Left cardiac atrium (tissue), 4 donors: ENCODE measurements at regions not wholly inside any gene's neighbourhood (a gene's known extent, or its start where the extent isn't known, plus 50 kb on each side); places are given as distances from the start of the nearest gene placed in this dataset.

ENCODE experiments used
- ATAC-seq, 2 donors: fragments of 200-7000 bp; cut with Tn5 transposase; one replicate each; pipeline ENCODE4 v1.9.1; 2020; ENCODE audit warnings: mild to moderate bottlenecking in 2 of 2, moderate library complexity in 2 of 2
- DNase-seq: peaks from one replicate; pipeline ENCODE4 v3.0.0-alpha.2; 2020
- intact Hi-C, 2 donors: fragments of 100-400 bp; cut with DNase I; formaldehyde crosslinking; loops; one replicate each; pipeline versions ENCODE4 v1.14.1 to v1.15.1; 2022 to 2023
- donor health status: DM: no; HTN: yes; CAD: no.
- donor health status: DM: no; HTN: yes; CAD: no; lungs with severe emphysema.
- donor health status: DM: yes; HTN: yes; CAD: no.
- donor health status: Dilated cardiomyopathy.

- intact Hi-C loops, result no loop called here
- DNase-seq, result no peak
- peak in 1 of 2 donors; percentile 61 for ATAC-seq
Observed at GRCh38 chr18:41761333-41762018, 193.6 kb upstream of the PIK3C3 start.

DNA sequence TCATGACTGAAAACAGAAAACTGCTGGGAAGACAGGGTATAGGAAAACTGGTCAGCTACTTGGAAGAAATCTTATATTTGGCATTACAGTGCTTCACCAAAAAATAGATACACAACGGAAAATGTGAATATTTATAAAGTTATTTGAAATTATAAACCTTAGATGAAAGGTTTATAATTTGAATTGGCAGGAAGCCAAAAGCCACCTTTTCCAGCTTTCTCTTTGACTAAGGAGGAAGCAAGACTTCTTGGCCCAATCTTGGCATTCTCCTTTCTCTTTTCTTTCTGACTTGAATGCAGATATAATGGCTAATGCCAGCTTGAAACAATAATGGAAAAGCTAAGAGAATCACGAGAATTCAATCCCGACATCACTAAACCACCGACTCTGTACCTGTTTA lies 196.5 kb upstream of the PIK3C3 start:
- intact Hi-C loops, result no loop called here
- no peak for DNase-seq
- ATAC-seq, result no peak

DNA sequence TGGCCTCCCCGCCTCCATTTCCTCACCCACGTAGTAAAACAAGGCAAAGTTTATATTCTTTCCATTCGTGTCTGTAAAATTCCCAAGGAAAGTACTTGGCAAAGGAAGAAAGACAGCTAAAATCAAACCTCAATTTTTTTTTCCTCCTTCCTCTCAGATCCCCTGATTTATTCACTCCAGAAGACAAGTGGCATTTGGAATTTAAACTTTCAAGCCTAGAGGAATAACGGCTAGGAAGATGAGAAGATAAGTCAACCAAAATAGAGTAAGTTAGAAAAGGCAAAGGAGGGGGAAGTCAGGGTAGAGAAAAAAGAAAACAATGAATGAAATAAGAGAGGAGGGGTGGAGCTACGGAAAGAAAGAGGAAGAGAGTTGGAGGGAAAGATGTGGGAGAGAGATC lies 198.9 kb upstream of the PIK3C3 start:
- DNase-seq, result no peak
- intact Hi-C loops, result no loop called here
- ATAC-seq, result no peak

- intact Hi-C loops, result no loop called here
- ATAC-seq (no peak), DNase-seq (no peak)
Observed at GRCh38 chr18:41754332-41754731, 200.7 kb upstream of the PIK3C3 start.

GRCh38 chr18:41753826-41754225 lies 201.2 kb upstream of the PIK3C3 start:
- ATAC-seq, result no peak
- no peak for DNase-seq
- intact Hi-C loops, result no loop called here

DNA sequence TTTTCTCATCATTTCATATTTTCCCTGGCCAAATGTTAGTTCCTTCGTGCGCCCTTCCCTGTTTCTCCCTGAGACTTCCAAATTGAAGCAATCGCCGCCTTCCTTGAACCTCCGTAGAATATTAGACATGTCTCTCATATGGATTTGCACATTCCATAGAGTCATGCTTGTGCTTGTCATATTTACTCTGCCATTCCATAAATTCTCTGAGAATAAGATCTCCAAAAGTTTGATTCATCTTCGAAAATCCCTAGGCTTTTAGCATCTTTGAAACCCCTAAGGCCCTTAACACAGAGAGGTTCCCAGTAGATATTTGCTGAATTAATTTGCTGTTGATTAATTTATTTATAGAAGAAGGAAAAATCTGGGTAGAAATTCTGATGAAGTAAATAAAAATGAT lies 202.2 kb upstream of the PIK3C3 start:
- ATAC-seq, result no peak
- no peak for DNase-seq
- intact Hi-C loops, result no loop called here

DNA sequence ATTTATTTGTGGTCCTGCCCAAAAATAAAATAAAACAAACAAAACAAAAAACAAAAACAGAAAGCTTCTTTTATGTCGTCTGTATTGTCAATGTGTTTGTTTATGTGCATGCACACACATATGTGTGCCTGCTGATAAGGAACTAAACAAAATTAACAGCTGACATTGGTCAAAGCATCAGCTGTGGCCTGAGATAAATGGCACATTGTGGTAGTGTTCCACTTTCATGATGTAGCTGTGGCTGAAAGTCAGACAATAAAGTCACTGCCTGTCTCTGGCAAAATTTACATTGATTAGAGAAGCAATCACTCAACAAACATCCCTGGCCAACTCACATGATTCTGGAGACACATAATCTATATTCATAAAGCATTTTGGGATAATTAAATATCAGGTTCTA lies 203.4 kb upstream of the PIK3C3 start:
- intact Hi-C loops, result no loop called here
- no peak for DNase-seq
- ATAC-seq, result no peak

DNA sequence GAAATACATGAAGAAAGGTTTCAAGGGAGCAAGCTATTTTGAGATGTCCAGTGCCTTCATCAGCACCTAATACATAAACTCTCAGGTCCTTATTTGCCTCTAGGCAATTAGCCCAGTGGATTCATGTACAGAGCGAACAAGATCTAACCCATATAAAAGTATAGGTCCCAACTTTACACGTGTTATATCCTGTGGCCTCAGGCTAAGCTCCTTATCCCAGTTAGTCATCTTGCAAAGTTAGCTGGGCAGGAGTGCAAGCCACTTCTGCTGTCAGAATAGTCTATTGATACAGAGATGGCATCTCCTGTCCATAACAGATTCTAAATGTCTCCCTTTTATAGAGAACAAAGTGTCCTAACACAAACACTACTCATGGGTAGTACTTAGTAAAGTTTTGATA lies 203.9 kb upstream of the PIK3C3 start:
- intact Hi-C loops, result no loop called here
- DNase-seq, result no peak
- no peak for ATAC-seq

DNA sequence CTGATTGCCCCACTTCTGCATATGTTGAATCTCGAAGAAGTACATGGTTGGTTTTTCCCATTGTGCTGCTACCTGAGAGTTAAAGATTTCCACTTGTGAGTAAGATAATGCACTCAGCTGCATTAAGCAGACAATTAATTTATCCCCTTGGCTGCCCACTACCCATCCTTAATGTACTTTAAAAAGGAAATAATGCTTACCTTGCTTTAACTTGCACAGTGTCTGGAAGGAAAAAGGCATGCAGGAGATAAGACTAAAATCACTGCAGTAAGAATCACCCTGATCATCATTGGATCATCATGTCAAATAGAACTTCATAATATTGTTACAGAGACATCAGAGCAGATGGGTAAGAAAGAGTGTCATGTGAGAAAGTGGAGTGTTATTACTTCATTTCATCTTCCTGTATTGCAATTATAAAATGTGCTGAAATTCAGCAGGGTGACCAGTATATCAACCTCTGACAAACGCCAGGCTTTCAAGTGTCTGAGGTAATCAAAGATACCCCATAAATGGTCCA lies 207.3 kb upstream of the PIK3C3 start:
- intact Hi-C loops, result loop anchor here in 1 of 2 donors (10.0 kb wide), 1 partner anchor 343 kb away; no protein-coding TSS in a partner anchor
- no peak for DNase-seq
- no peak for ATAC-seq

- DNase-seq, result peak; percentile 52
- peak; percentile 47 to 86 for ATAC-seq
- intact Hi-C loops, result loop anchor here in 1 of 2 donors (10.0 kb wide), 1 partner anchor 341 kb away; no protein-coding TSS in a partner anchor
Observed at GRCh38 chr18:41745166-41746049, 209.6 kb upstream of the PIK3C3 start.

DNA sequence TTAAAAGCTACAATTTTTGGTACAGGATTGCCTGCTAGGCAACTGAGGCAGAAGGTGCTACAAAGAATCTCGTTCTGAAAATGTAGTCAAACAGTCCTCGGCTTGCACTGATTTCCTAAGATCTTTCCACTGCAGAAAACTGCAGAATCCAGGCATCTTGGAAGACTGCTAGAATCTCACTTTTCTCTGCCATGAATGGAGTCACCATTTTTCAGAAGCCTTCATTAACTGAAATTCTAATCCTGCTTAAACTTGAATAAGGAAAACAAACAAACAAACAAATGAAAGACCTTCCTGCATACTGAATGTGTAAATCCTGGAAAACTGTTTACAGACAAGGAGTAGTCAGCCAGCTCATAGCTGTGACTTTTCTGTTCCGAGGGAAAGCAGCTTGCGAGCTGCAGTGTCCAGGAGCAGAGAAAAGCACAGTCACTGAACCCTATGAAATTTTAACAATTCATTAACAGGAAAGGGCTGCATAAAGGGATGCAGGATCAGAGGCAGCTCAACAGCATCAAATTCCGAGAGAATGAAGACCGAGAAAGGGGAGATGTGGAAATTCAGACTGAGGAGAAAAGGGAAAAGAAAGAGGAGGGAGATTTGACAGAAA lies 210.5 kb upstream of the PIK3C3 start:
- DNase-seq (no peak), ATAC-seq (peak in 1 of 2 donors; percentile 46)
- intact Hi-C loops, result loop anchor here in 1 of 2 donors (10.0 kb wide), 1 partner anchor 340 kb away; no protein-coding TSS in a partner anchor

- intact Hi-C loops, result no loop called here
- ATAC-seq (no peak), DNase-seq (no peak)
Observed at GRCh38 chr18:41737218-41737617, 217.8 kb upstream of the PIK3C3 start.

- ATAC-seq (peak in 1 of 2 donors; percentile 53), DNase-seq (no peak)
- intact Hi-C loops, result no loop called here
Observed at GRCh38 chr18:41734917-41735316, 220.1 kb upstream of the PIK3C3 start.

- no peak for DNase-seq
- intact Hi-C loops, result no loop called here
- no peak for ATAC-seq
Observed at GRCh38 chr18:41732356-41732755, 222.7 kb upstream of the PIK3C3 start.

GRCh38 chr18:41731884-41732283 lies 223.2 kb upstream of the PIK3C3 start:
- DNase-seq (no peak), ATAC-seq (no peak)
- intact Hi-C loops, result no loop called here

- DNase-seq (no peak), ATAC-seq (no peak)
- intact Hi-C loops, result no loop called here
Observed at GRCh38 chr18:41724195-41724594, 230.8 kb upstream of the PIK3C3 start.

DNA sequence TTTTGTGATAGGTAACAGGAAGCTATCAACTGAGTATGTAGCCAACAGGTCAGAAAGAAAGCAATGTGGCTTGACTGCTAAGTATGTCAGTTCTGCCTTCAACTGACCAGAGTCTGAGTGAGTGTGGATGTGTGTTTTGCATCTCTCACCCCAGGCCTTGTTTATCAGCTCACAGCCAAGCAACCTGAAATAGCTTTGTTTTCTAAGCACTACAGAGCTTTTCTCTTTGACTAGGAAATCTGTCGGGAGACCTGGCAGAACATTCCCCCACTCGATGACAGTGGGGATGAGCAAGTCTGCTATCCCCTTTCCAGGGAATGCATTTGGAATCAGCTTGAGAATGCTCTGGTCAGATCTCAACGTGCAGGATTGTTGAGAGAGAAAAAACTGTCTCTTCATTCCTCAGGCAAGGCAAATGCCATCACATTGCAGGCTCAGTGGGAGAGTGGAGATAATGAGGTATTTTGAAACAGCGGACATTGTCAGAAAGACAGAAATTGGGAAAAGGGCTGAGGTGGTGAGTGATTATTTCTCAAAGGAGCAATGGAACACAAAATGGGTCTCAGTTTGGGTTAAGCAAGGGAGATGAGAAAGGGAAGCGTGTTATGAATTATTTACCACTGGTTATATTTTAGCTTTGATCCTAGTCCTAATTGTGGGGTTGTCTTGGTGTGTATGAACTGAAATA lies 233.8 kb upstream of the PIK3C3 start:
- ATAC-seq, result peak in 1 of 2 donors; percentile 85
- intact Hi-C loops, result no loop called here
- DNase-seq, result no peak

- DNase-seq (no peak), ATAC-seq (no peak)
- intact Hi-C loops, result no loop called here
Observed at GRCh38 chr18:41720226-41720625, 234.8 kb upstream of the PIK3C3 start.

DNA sequence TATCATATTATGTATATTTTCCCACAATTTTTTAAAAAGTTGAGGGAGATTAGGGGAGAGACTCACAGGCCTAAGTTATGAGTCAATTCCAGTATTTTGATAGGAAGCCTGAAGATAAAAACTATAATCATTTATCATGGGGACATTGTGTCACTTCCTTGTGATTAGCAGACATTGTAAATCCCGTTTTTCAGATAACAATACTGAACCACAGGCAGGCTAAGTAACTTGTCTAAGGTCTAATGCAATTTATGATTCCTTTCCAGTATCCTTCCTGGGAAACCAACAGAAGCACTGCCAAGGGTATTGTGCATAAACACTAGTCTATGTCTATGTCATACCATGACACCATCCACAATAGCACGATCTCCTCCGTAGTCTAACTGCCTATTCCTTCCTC lies 235.2 kb upstream of the PIK3C3 start:
- peak in 1 of 2 donors; percentile 28 for ATAC-seq
- intact Hi-C loops, result no loop called here
- DNase-seq, result no peak
